NT2/D1 (cell line): ENCODE measurements at regions not wholly inside any gene's neighbourhood (a gene's known extent, or its start where the extent isn't known, plus 50 kb on each side); places are given as distances from the start of the nearest gene placed in this dataset.

Source experiments
- YY1 ChIP-seq: IDR thresholded peaks from 2 replicates; pipeline ENCODE4 v1.6.1; 2011; ENCODE audit not compliant: insufficient read length, insufficient read depth
- ZNF274 ChIP-seq: IDR thresholded peaks from 2 replicates; pipeline ENCODE4 v1.6.1; 2011; ENCODE audit warnings: mild to moderate bottlenecking, low read depth, low read length

DNA sequence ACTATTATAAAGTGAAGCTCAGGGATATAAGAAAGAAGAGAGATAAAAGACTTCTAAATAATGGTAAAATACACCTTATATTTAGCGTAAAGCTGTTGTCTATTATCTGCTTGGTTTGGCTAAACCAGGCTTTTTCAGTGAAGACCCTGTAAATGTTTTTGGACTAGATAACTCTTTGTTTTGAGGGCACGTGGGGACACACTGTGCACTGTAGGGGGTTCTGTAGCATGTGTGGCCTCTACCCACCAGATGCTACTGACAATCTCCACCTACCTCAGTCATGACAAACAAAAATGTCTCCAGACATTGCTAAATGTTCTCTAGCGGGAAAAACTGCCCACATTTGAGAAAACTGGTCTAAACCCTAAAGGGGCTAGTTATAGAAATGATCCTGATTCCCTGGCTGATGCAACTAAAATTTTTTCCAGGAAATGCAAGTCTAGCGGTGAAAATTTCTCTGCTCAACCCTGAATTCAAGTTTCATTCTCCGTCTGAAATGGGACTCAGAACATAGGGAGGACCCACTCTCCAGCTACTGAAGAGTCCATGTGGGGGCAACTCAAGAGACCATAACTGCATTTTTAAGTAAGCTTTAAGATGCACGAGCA is 355.2 kb upstream of the RASGEF1B start:
- TF ChIP-seq ZNF274 (no peak), YY1 (no peak)
